MM.1S (cell line): ENCODE measurements at regions not wholly inside any gene's neighbourhood (a gene's known extent, or its start where the extent isn't known, plus 50 kb on each side); places are given as distances from the start of the nearest gene placed in this dataset.
A peak's percentile ranks its signal among the peaks of the same experiment; 100 is the strongest.

Source experiments
- DNase-seq: peaks from one replicate; pipeline ENCODE4 v3.0.0-alpha.2; 2015
- H2AFZ ChIP-seq: fragments of 300-600 bp; sonication (generic); 2 replicates; pipeline ENCODE4 v1.6.0; 2016; ENCODE audit warnings: antibody characterized with exemption, low read length
- H3F3A ChIP-seq: fragments of 300-600 bp; sonication (generic); 2 replicates; pipeline ENCODE4 v1.6.1; 2016; ENCODE audit warnings: mild to moderate bottlenecking, antibody characterized with exemption, low read length, moderate library complexity, mixed read lengths; ENCODE audit not compliant: insufficient read depth
- H3K27ac ChIP-seq: fragments of 300-600 bp; sonication (generic); 2 replicates; pipeline ENCODE4 v1.5.1; 2016; ENCODE audit warnings: mild to moderate bottlenecking, low read length
- H3K27me3 ChIP-seq: fragments of 300-600 bp; sonication (generic); replicated peaks from 2 replicates; pipeline ENCODE4 v1.6.0; 2016; ENCODE audit warnings: low read length; ENCODE audit not compliant: insufficient read depth
- H3K36me3 ChIP-seq: fragments of 300-600 bp; sonication (generic); replicated peaks from 2 replicates; pipeline ENCODE4 v1.6.1; 2016; ENCODE audit warnings: mild to moderate bottlenecking, low read length, mixed read lengths; ENCODE audit not compliant: insufficient read depth
- H3K4me1 ChIP-seq: fragments of 300-600 bp; sonication (generic); 2 replicates; pipeline ENCODE4 v1.6.1; 2016; ENCODE audit warnings: low read length, mixed read lengths
- H3K4me2 ChIP-seq: fragments of 300-600 bp; sonication (generic); 2 replicates; pipeline ENCODE4 v1.6.0; 2016; ENCODE audit warnings: low read depth, low read length
- H3K4me3 ChIP-seq: fragments of 300-600 bp; sonication (generic); 2 replicates; pipeline ENCODE4 v1.5.1; 2016; ENCODE audit warnings: low read length, mixed read lengths
- H3K79me2 ChIP-seq: fragments of 300-600 bp; sonication (generic); 2 replicates; pipeline ENCODE4 v1.6.1; 2016; ENCODE audit warnings: mixed run types, low read length, mixed read lengths
- H3K9ac ChIP-seq: fragments of 300-600 bp; sonication (generic); 2 replicates; pipeline ENCODE4 v1.6.1; 2016; ENCODE audit warnings: low read length, mixed read lengths
- H3K9me2 ChIP-seq: fragments of 300-600 bp; sonication (generic); replicated peaks from 2 replicates; pipeline ENCODE4 v1.6.1; 2016; ENCODE audit warnings: mild to moderate bottlenecking, low read length, mixed read lengths; ENCODE audit not compliant: insufficient read depth
- H3K9me3 ChIP-seq: fragments of 300-600 bp; sonication (generic); replicated peaks from 2 replicates; pipeline ENCODE4 v1.6.1; 2016; ENCODE audit warnings: mild to moderate bottlenecking, low read length, mixed read lengths; ENCODE audit not compliant: insufficient read depth
- H4K20me1 ChIP-seq: fragments of 300-600 bp; sonication (generic); 2 replicates; pipeline ENCODE4 v1.6.1; 2016; ENCODE audit warnings: mild to moderate bottlenecking, low read length, moderate library complexity, mixed read lengths; ENCODE audit not compliant: insufficient read depth
- CTCF ChIP-seq: fragments of 300-600 bp; sonication (generic); IDR thresholded peaks from 2 replicates; pipeline ENCODE4 v1.5.1; 2016; ENCODE audit warnings: antibody characterized with exemption, low read length, mixed read lengths
- EZH2 ChIP-seq: fragments of 300-600 bp; sonication (generic); optimal IDR thresholded peaks from 2 replicates; pipeline ENCODE3; 2017; ENCODE audit warnings: low read depth, mild to moderate bottlenecking, antibody characterized with exemption, low read length, mixed read lengths
- EZH2phosphoT487 ChIP-seq: fragments of 300-600 bp; sonication (generic); IDR thresholded peaks from 2 replicates; pipeline ENCODE4 v1.6.1; 2018; ENCODE audit warnings: antibody characterized with exemption, low read length

DNA sequence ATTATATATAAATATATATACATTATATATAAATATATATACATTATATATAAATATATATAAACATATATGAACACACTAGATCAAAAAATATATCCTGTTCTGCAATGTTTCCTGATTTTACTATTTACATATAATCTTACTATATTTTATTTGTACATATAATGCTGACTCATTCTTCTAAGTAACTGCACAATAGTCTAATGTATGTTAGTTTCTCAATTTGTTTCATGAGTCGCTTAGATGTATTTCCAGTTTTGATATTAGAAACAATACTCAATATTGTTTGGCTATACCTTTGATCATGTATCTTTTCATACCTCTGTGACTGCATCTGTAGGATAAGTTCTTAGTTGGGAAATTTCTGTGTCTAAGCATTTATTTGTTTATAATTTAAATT lies 669.9 kb upstream of the CCDC54 start:
- DNase-seq = no peak
- Histone ChIP-seq H3K27me3 (no peaks in the 10 kb centered on the region), H3K79me2 (no peaks in the 10 kb centered on the region), H4K20me1 (no peaks in the 10 kb centered on the region), H3F3A (no peaks in the 10 kb centered on the region), H3K27ac (no peak overlapping the region), H3K4me2 (no peak overlapping the region), H3K9me3 (no peaks in the 10 kb centered on the region), H3K9ac (no peak overlapping the region), H3K36me3 (no peaks in the 10 kb centered on the region), H3K4me1 (no peaks in the 10 kb centered on the region), H2AFZ (no peak overlapping the region), H3K4me3 (no peak overlapping the region), H3K9me2 (no peaks in the 10 kb centered on the region)
- TF ChIP-seq EZH2phosphoT487 = no peak
- no peak for TF ChIP-seq EZH2

GRCh38 chr3:106710596-106710995 lies 666.6 kb upstream of the CCDC54 start:
- Histone ChIP-seq H3K9me3 (no peaks in the 10 kb centered on the region), H3K4me3 (no peak overlapping the region), H3K27me3 (no peaks in the 10 kb centered on the region), H3K79me2 (no peaks in the 10 kb centered on the region), H3K4me1 (no peaks in the 10 kb centered on the region), H3K9me2 (no peaks in the 10 kb centered on the region), H2AFZ (no peak overlapping the region), H4K20me1 (no peaks in the 10 kb centered on the region), H3F3A (no peaks in the 10 kb centered on the region), H3K36me3 (no peaks in the 10 kb centered on the region), H3K9ac (no peak overlapping the region), H3K27ac (no peak overlapping the region), H3K4me2 (no peak overlapping the region)
- no peak for DNase-seq
- TF ChIP-seq CTCF (no peak), EZH2phosphoT487 (no peak), EZH2 (no peak)

GRCh38 chr3:106711650-106712049 lies 665.6 kb upstream of the CCDC54 start:
- Histone ChIP-seq H3K9me2 (no peaks in the 10 kb centered on the region), H3K9me3 (no peaks in the 10 kb centered on the region), H3K4me3 (no peak overlapping the region), H3K4me2 (no peak overlapping the region), H3K27me3 (no peaks in the 10 kb centered on the region), H3F3A (no peaks in the 10 kb centered on the region), H3K79me2 (no peaks in the 10 kb centered on the region), H4K20me1 (no peaks in the 10 kb centered on the region), H3K9ac (no peak overlapping the region), H2AFZ (no peak overlapping the region), H3K27ac (no peak overlapping the region), H3K4me1 (no peaks in the 10 kb centered on the region), H3K36me3 (no peaks in the 10 kb centered on the region)
- DNase-seq = peak; percentile 10
- TF ChIP-seq CTCF (no peak), EZH2 (no peak), EZH2phosphoT487 (no peak)

GRCh38 chr3:106714400-106714799 lies 662.8 kb upstream of the CCDC54 start:
- TF ChIP-seq EZH2phosphoT487 (no peak), CTCF (no peak), EZH2 (no peak)
- Histone ChIP-seq H3K9me2 (no peaks in the 10 kb centered on the region), H3K27me3 (no peaks in the 10 kb centered on the region), H3K27ac (no peak overlapping the region), H3K4me2 (no peak overlapping the region), H2AFZ (no peak overlapping the region), H3K79me2 (no peaks in the 10 kb centered on the region), H3K4me1 (no peaks in the 10 kb centered on the region), H3K4me3 (no peak overlapping the region), H3K9ac (no peak overlapping the region), H3K36me3 (no peaks in the 10 kb centered on the region), H3K9me3 (no peaks in the 10 kb centered on the region), H3F3A (no peaks in the 10 kb centered on the region), H4K20me1 (no peaks in the 10 kb centered on the region)
- no peak for DNase-seq
